ENCODE measurements at regions not wholly inside any gene's neighbourhood (a gene's known extent, or its start where the extent isn't known, plus 50 kb on each side); places are given as distances from the start of the nearest gene placed in this dataset.

DNA sequence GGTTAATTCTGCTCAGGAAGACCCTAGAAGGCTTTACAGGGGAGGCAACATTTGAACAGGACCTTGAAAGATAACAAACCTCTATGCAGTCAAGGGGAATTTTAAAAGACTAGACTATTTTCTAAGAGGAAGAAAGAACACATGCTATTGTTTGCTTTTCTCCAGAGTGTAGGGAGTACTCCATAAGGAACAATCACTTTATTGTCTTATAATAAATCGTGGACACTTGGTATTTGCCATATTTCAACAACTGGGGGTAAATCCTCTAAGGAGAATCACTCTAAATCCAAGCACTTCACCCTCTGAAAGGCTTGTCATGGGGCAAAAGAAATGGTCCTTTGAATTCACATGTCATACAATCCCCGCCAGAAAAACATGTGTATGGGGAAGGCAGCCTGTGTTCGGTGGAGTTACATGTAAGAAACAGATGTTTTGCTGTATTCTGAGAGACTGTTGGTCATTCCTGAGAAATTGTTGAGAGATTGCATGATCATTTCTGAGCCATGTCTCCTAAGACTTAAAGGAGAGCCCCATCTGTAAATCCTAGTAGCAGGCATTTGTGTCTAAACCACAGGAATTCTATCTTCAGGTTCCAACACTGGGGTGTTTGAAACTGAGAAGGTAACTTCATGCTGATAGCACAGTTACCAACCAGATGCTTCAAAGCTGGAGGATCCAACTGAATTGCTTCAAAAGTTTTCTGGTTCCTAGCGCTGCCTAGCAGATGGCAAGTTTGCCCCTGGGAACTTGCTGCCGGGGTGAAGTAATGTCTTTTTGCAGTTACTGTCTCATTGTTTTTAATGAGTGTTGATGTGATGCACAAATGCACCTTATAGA lies 66.8 kb downstream of the FZD4 start:
- TF ChIP-seq CTCF (IDR thresholded peaks at IDR 0.05 in 8 of 11, conservative IDR thresholded peaks at IDR 0.05 in 3 of 11) (no peak), POLR2A (IDR thresholded peaks at IDR 0.05) (no peak), POLR2AphosphoS5 (IDR thresholded peaks at IDR 0.05) (no peak)
